ENCODE measurements at regions not wholly inside any gene's neighbourhood (a gene's known extent, or its start where the extent isn't known, plus 50 kb on each side); places are given as distances from the start of the nearest gene placed in this dataset.
"Not testable (repeated sequence)": the region's sequence is repeated elsewhere in the genome, so short reads cannot be mapped to it uniquely, and the experiment has no call there.

- peaks cover 0 to 15% of the 10 kb centered on the region in 2 donors for H3K27me3 ChIP-seq
- H3K27ac ChIP-seq: no peak overlapping the region
- TF ChIP-seq EP300 (IDR thresholded peaks at IDR 0.05) (no peak), CTCF (IDR thresholded peaks at IDR 0.05) (no peak), POLR2A (IDR thresholded peaks at IDR 0.05) (no peak)
- no peaks in the 10 kb centered on the region for H3K4me1 ChIP-seq
- H3K4me3 ChIP-seq: no peak overlapping the region
- H3K9me3 ChIP-seq: peaks cover 0 to 21% (median 4%) of the 10 kb centered on the region in 4 donors
- DNase-seq (ENCODE audit: low spot score in 2 of 2): no peak
- 31 to 33% methylated on average over 5 of the region's 5 CpGs for WGBS, 2 donors
- H3K36me3 ChIP-seq: no peaks in the 10 kb centered on the region
These were observed 266.7 kb upstream of the SDK2 start for GRCh38 chr17:73910821-73911515.

GRCh38 chr17:73911726-73912372 is 267.6 kb upstream of the SDK2 start:
- H3K4me3 ChIP-seq: no peak overlapping the region
- peaks cover 0 to 14% (median 4%) of the 10 kb centered on the region in 4 donors for H3K9me3 ChIP-seq
- WGBS, 2 donors: 79 to 85% methylated on average over 6 of the region's 6 CpGs
- no peaks in the 10 kb centered on the region for H3K4me1 ChIP-seq
- H3K27ac ChIP-seq: no peak overlapping the region
- peaks cover 0 to 12% of the 10 kb centered on the region in 2 donors for H3K27me3 ChIP-seq
- H3K36me3 ChIP-seq: no peaks in the 10 kb centered on the region
- TF ChIP-seq CTCF (IDR thresholded peaks at IDR 0.05) (no peak), EP300 (IDR thresholded peaks at IDR 0.05) (no peak), POLR2A (IDR thresholded peaks at IDR 0.05) (no peak)
- no peak for DNase-seq (ENCODE audit: low spot score in 2 of 2)

- no peak for DNase-seq (ENCODE audit: low spot score in 2 of 2)
- Histone ChIP-seq H3K4me3 (no peak overlapping the region), H3K27me3 (peaks cover 0 to 7% of the 10 kb centered on the region in 2 donors), H3K9me3 (peaks cover 0 to 14% (median 4%) of the 10 kb centered on the region in 4 donors), H3K4me1 (no peaks in the 10 kb centered on the region), H3K27ac (no peak overlapping the region), H3K36me3 (no peaks in the 10 kb centered on the region)
- 85 to 94% methylated on average over 1 of the region's 1 CpG for WGBS, 2 donors
- TF ChIP-seq CTCF (IDR thresholded peaks at IDR 0.05): no peak
- TF ChIP-seq EP300 (IDR thresholded peaks at IDR 0.05): no peak
- TF ChIP-seq POLR2A (IDR thresholded peaks at IDR 0.05): no peak
These were observed 268.1 kb upstream of the SDK2 start for GRCh38 chr17:73912373-73912746.

- Histone ChIP-seq H3K36me3 (no peaks in the 10 kb centered on the region), H3K27ac (no peak overlapping the region), H3K4me3 (no peak overlapping the region), H3K27me3 (peaks cover 0 to 4% of the 10 kb centered on the region in 2 donors), H3K9me3 (peaks cover 0 to 18% (median 4%) of the 10 kb centered on the region in 4 donors), H3K4me1 (no peaks in the 10 kb centered on the region)
- TF ChIP-seq POLR2A (IDR thresholded peaks at IDR 0.05) (no peak), EP300 (IDR thresholded peaks at IDR 0.05) (no peak), CTCF (IDR thresholded peaks at IDR 0.05) (no peak)
- 70 to 79% methylated on average over 7 of the region's 7 CpGs for WGBS, 2 donors
- no peak for DNase-seq (ENCODE audit: low spot score in 2 of 2)
These were observed 270.5 kb upstream of the SDK2 start for GRCh38 chr17:73914536-73915274.

- not testable (repeated sequence) for DNase-seq (ENCODE audit: low spot score in 2 of 2); H3K4me3 ChIP-seq
- 76 to 77% methylated on average over 3 of the region's 3 CpGs for WGBS, 2 donors
These were observed 274.8 kb upstream of the SDK2 start for GRCh38 chr17:73919033-73919432.

More at GRCh38 chr17:73919033-73919432, 274.8 kb upstream of the SDK2 start:
- H3K9me3 ChIP-seq: peaks cover 0 to 25% (median 7%) of the 10 kb centered on the region in 4 donors
- H3K27ac ChIP-seq, H3K4me1 ChIP-seq, H3K36me3 ChIP-seq, H3K27me3 ChIP-seq: not testable (repeated sequence)

Measured in tibial nerve (tissue), 4 donors.